KMS-11 (cell line): ENCODE measurements at regions not wholly inside any gene's neighbourhood (a gene's known extent, or its start where the extent isn't known, plus 50 kb on each side); places are given as distances from the start of the nearest gene placed in this dataset.

ENCODE experiments used
- H2AFZ ChIP-seq: fragments of 200-600 bp; sonication (generic); 2 replicates; pipeline ENCODE4 v1.6.1; 2016; ENCODE audit warnings: antibody characterized with exemption, mixed run types, low read depth
- H3K27ac ChIP-seq: fragments of 200-600 bp; sonication (generic); 2 replicates; pipeline ENCODE4 v1.6.1; 2016; ENCODE audit warnings: mild to moderate bottlenecking, mixed run types
- H3K27me3 ChIP-seq: fragments of 200-600 bp; sonication (generic); 2 replicates; pipeline ENCODE4 v1.6.1; 2017; ENCODE audit warnings: mild to moderate bottlenecking, low read depth, mixed run types, moderate library complexity; ENCODE audit not compliant: insufficient read depth
- H3K36me3 ChIP-seq: fragments of 200-600 bp; sonication (generic); 2 replicates; pipeline ENCODE4 v1.6.1; 2017; ENCODE audit warnings: mild to moderate bottlenecking, mixed run types; ENCODE audit not compliant: insufficient read depth
- H3K4me1 ChIP-seq: fragments of 200-600 bp; sonication (generic); 2 replicates; pipeline ENCODE4 v1.6.1; 2016; ENCODE audit warnings: mild to moderate bottlenecking, low read depth, mixed run types; ENCODE audit not compliant: poor library complexity, severe bottlenecking
- H3K4me2 ChIP-seq: fragments of 200-600 bp; sonication (generic); 2 replicates; pipeline ENCODE4 v1.7.0; 2016; ENCODE audit warnings: mild to moderate bottlenecking, mixed run types
- H3K4me3 ChIP-seq: fragments of 200-600 bp; sonication (generic); IDR thresholded peaks from 2 replicates; pipeline ENCODE4 v1.6.1; 2017; ENCODE audit warnings: low read depth, low read length, mixed read lengths; ENCODE audit not compliant: insufficient read depth
- H3K79me2 ChIP-seq: fragments of 200-600 bp; sonication (generic); 2 replicates; pipeline ENCODE4 v1.6.1; 2016; ENCODE audit warnings: low read depth, mixed run types; ENCODE audit not compliant: insufficient read depth
- H3K9ac ChIP-seq: fragments of 200-600 bp; sonication (generic); 2 replicates; pipeline ENCODE4 v1.6.1; 2016; ENCODE audit warnings: mild to moderate bottlenecking, mixed run types
- H4K20me1 ChIP-seq: fragments of 200-600 bp; sonication (generic); 2 replicates; pipeline ENCODE4 v1.6.1; 2016; ENCODE audit warnings: mild to moderate bottlenecking, mixed run types; ENCODE audit not compliant: insufficient read depth
- CTCF ChIP-seq: fragments of 200-600 bp; sonication (generic); conservative IDR thresholded peaks from 2 replicates; pipeline ENCODE4 v1.6.1; 2017; ENCODE audit warnings: low read depth, mild to moderate bottlenecking, antibody characterized with exemption, low read length, moderate library complexity, mixed read lengths

GRCh38 chr20:63129376-63129965 lies 86.5 kb downstream of the YTHDF1 start:
- no peak overlapping the region for H3K27ac ChIP-seq
- H3K36me3 ChIP-seq = no peaks in the 10 kb centered on the region
- H3K4me3 ChIP-seq = no peak overlapping the region
- no peak overlapping the region for H2AFZ ChIP-seq
- H3K9ac ChIP-seq = no peak overlapping the region
- no peak overlapping the region for H3K4me2 ChIP-seq
- no peaks in the 10 kb centered on the region for H3K4me1 ChIP-seq
- H4K20me1 ChIP-seq = no peaks in the 10 kb centered on the region
- TF ChIP-seq CTCF = no peak
- H3K27me3 ChIP-seq = peaks cover 96% of the 10 kb centered on the region
- H3K79me2 ChIP-seq = no peaks in the 10 kb centered on the region

- no peak for TF ChIP-seq CTCF
- Histone ChIP-seq H3K27me3 (peaks cover 98% of the 10 kb centered on the region), H3K4me2 (no peak overlapping the region), H3K79me2 (no peaks in the 10 kb centered on the region), H3K4me3 (no peak overlapping the region), H4K20me1 (no peaks in the 10 kb centered on the region), H3K27ac (no peak overlapping the region), H3K4me1 (no peaks in the 10 kb centered on the region), H3K9ac (no peak overlapping the region), H3K36me3 (no peaks in the 10 kb centered on the region), H2AFZ (no peak overlapping the region)
Observed at GRCh38 chr20:63128956-63129355, 87.0 kb downstream of the YTHDF1 start.

- no peak for TF ChIP-seq CTCF
- H3K27ac ChIP-seq = no peak overlapping the region
- H3K4me3 ChIP-seq = no peak overlapping the region
- H3K4me1 ChIP-seq = no peaks in the 10 kb centered on the region
- no peak overlapping the region for H3K9ac ChIP-seq
- no peaks in the 10 kb centered on the region for H4K20me1 ChIP-seq
- no peak overlapping the region for H3K4me2 ChIP-seq
- H3K79me2 ChIP-seq = no peaks in the 10 kb centered on the region
- H3K27me3 ChIP-seq = peaks cover 98% of the 10 kb centered on the region
- no peak overlapping the region for H2AFZ ChIP-seq
- no peaks in the 10 kb centered on the region for H3K36me3 ChIP-seq
Observed at GRCh38 chr20:63128367-63128766, 87.6 kb downstream of the YTHDF1 start.

GRCh38 chr20:63127700-63128364 lies 88.1 kb downstream of the YTHDF1 start:
- Histone ChIP-seq H3K4me3 (no peak overlapping the region), H3K27ac (no peak overlapping the region), H3K79me2 (no peaks in the 10 kb centered on the region), H3K9ac (no peak overlapping the region), H3K36me3 (no peaks in the 10 kb centered on the region), H2AFZ (no peak overlapping the region), H3K4me1 (no peaks in the 10 kb centered on the region), H3K4me2 (no peak overlapping the region), H3K27me3 (peaks cover 98% of the 10 kb centered on the region), H4K20me1 (no peaks in the 10 kb centered on the region)
- TF ChIP-seq CTCF = no peak
